Nephron (organoid): ENCODE measurements at regions not wholly inside any gene's neighbourhood (a gene's known extent, or its start where the extent isn't known, plus 50 kb on each side); places are given as distances from the start of the nearest gene placed in this dataset.

ENCODE experiments used
- H3K27ac Mint-ChIP-seq, 3 experiments: 2 replicates each; pipeline ENCODE4 v1.8.0; 2020; ENCODE audit warnings: mixed read lengths in 3 of 3, mild to moderate bottlenecking in 2 of 3, moderate library complexity in 1 of 3
- H3K27me3 Mint-ChIP-seq: 2 replicates; pipeline ENCODE4 v1.8.0; 2021; ENCODE audit warnings: low read depth, mild to moderate bottlenecking, moderate library complexity, mixed read lengths
- H3K36me3 Mint-ChIP-seq: 2 replicates; pipeline ENCODE4 v1.8.0; 2020; ENCODE audit warnings: low read depth, mixed read lengths
- H3K4me1 Mint-ChIP-seq: 2 replicates; pipeline ENCODE4 v1.8.0; 2020; ENCODE audit warnings: mixed read lengths
- H3K4me3 Mint-ChIP-seq, 3 experiments: 2 replicates each; pipeline ENCODE4 v1.8.0; 2020; ENCODE audit warnings: mild to moderate bottlenecking in 3 of 3, mixed read lengths in 3 of 3, moderate library complexity in 2 of 3
- H3K9me3 Mint-ChIP-seq: 2 replicates; pipeline ENCODE4 v1.8.0; 2020; ENCODE audit warnings: mixed read lengths
- TF ChIP-seq, protein P1 (sequence below), 3 experiments: fragments of 200-600 bp; sonication (generic); IDR thresholded peaks; one replicate each; pipeline ENCODE4 v1.5.0; 2021; ENCODE audit warnings: antibody characterized with exemption in 3 of 3; ENCODE audit not compliant: unreplicated experiment in 3 of 3

DNA sequence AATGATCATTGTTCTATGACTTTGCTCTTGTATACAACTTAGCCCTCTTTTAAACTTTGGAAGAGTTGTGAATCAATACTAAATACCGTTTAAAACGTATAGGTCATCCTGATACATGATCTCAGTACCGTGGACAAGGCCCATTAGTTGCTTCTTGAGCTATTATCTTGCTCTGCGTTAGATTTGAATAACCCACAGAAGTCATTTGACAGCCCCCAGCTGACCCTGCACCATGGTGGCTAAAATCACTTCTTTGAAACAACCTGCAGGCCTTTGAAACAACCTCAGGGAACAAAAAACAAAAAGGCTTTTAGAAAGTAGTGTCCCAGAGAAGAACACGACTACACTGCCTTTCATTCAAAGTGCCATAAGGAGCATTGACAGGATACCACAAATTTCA, 473.0 kb upstream of the ADGRL2 start:
- Mint-ChIP-seq H3K9me3 (no peaks in the 10 kb centered on the region), H3K4me3 (no peak overlapping the region), H3K36me3 (no peaks in the 10 kb centered on the region), H3K27ac (no peak overlapping the region), H3K4me1 (no peaks in the 10 kb centered on the region), H3K27me3 (peaks cover 4% of the 10 kb centered on the region)
- TF ChIP-seq, protein P1, sequence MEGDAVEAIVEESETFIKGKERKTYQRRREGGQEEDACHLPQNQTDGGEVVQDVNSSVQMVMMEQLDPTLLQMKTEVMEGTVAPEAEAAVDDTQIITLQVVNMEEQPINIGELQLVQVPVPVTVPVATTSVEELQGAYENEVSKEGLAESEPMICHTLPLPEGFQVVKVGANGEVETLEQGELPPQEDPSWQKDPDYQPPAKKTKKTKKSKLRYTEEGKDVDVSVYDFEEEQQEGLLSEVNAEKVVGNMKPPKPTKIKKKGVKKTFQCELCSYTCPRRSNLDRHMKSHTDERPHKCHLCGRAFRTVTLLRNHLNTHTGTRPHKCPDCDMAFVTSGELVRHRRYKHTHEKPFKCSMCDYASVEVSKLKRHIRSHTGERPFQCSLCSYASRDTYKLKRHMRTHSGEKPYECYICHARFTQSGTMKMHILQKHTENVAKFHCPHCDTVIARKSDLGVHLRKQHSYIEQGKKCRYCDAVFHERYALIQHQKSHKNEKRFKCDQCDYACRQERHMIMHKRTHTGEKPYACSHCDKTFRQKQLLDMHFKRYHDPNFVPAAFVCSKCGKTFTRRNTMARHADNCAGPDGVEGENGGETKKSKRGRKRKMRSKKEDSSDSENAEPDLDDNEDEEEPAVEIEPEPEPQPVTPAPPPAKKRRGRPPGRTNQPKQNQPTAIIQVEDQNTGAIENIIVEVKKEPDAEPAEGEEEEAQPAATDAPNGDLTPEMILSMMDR (IDR thresholded peaks at IDR 0.05; ENCODE audit: unreplicated experiment in 3 of 3), result no peak

DNA sequence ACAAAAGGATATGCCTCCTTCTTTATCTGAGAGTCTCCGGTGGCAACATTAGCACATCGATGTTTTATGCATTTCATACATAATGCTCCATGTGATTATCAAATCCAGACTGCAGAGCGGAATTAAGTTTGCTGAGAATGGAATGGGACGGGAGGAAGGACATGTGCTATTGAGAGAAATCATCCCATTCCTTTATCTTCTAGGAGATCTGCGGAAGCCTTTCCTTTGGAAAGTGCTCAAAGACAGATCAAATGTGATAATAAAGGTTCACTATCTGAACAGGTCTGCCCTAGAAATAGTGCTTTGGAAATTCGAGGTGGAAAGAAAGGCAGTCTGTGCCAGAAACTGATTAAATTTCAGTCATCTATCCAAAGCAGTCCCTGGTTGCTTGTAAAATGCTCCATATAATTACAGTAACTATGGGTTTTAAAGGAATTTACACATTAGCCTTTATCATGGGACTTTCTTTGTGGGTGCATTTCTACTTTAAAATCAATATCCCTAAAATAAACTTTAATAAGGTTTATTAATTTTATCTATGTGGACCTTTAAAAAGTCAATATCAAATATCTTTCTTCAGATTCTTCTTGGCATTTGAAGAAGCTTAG, 473.5 kb upstream of the ADGRL2 start:
- TF ChIP-seq, protein P1 (IDR thresholded peaks at IDR 0.05; ENCODE audit: unreplicated experiment in 3 of 3), result no peak
- peaks cover 4% of the 10 kb centered on the region for H3K27me3 Mint-ChIP-seq
- no peak overlapping the region for H3K4me3 Mint-ChIP-seq
- H3K27ac Mint-ChIP-seq, result no peak overlapping the region
- H3K36me3 Mint-ChIP-seq, result no peaks in the 10 kb centered on the region
- H3K4me1 Mint-ChIP-seq, result no peaks in the 10 kb centered on the region
- H3K9me3 Mint-ChIP-seq, result no peaks in the 10 kb centered on the region

DNA sequence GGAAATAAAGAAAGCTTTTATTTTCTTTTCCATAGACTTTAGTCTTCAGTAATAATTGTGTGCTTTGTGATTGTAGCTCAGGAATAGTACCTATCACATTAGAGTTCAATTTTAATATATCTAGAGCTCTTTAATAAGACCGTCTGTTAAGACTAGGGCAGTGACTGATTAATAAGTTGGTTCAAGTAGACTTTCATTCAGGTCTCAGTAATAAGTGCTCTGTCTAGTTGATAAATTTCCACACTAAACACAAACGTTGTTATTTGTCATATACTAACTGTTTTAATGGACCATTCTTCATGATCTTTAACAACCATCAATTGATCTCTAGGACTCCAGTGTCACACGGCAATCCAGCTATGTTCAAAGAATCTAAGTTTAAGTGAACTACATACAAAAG, 474.5 kb upstream of the ADGRL2 start:
- H3K27ac Mint-ChIP-seq, result no peak overlapping the region
- H3K4me1 Mint-ChIP-seq, result no peaks in the 10 kb centered on the region
- TF ChIP-seq, protein P1 (IDR thresholded peaks at IDR 0.05; ENCODE audit: unreplicated experiment in 3 of 3), result no peak
- no peak overlapping the region for H3K4me3 Mint-ChIP-seq
- no peaks in the 10 kb centered on the region for H3K36me3 Mint-ChIP-seq
- H3K27me3 Mint-ChIP-seq, result peaks cover 4% of the 10 kb centered on the region
- no peaks in the 10 kb centered on the region for H3K9me3 Mint-ChIP-seq

DNA sequence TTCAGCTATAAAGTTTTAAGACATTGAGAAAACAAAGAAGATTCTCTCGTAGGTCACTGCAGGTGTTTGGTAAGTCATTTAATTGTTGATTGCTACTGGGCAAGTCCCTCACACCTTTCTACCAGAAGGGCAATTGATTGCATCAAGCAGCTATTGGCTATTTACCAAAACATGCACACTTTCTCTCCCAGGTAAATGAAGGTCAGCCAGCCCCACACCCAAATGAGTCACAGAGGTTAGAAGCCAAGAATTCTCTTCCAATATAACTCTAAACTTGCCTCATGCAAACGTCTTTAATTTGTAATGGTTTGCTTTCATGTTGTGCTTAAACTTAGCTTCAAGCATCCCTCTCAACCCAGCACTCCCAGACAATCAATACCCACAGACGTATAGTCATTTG, 475.3 kb upstream of the ADGRL2 start:
- Mint-ChIP-seq H3K4me3 (no peak overlapping the region), H3K36me3 (no peaks in the 10 kb centered on the region), H3K9me3 (peaks cover under 1% of the 10 kb centered on the region), H3K27ac (no peak overlapping the region), H3K4me1 (no peaks in the 10 kb centered on the region), H3K27me3 (peaks cover 4% of the 10 kb centered on the region)
- TF ChIP-seq, protein P1 (IDR thresholded peaks at IDR 0.05; ENCODE audit: unreplicated experiment in 3 of 3), result no peak

DNA sequence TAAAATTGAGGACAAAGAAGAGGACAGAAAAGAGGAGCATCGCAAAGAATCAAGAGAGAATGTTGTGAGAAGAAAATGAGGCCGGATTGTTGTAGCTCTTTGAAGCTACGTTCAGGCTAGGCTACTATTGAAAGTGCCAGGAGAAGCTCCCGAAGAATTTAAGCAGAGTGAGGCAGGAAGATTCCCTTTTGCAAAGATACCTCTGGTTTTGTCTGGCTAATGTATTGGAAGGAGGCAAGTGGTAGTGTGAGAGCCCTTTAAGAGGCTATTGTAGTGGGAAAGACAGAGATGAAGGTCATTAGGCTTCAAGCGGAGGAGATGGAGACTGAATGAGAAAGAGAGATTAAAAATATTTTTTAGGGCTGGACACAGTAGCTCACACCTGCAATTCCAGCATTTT, 476.9 kb upstream of the ADGRL2 start:
- Mint-ChIP-seq H3K4me3 (no peak overlapping the region), H3K4me1 (no peaks in the 10 kb centered on the region), H3K27ac (no peak overlapping the region), H3K27me3 (peaks cover 4% of the 10 kb centered on the region), H3K9me3 (peaks cover 4% of the 10 kb centered on the region), H3K36me3 (no peaks in the 10 kb centered on the region)
- TF ChIP-seq, protein P1 (IDR thresholded peaks at IDR 0.05; ENCODE audit: unreplicated experiment in 3 of 3), result no peak

DNA sequence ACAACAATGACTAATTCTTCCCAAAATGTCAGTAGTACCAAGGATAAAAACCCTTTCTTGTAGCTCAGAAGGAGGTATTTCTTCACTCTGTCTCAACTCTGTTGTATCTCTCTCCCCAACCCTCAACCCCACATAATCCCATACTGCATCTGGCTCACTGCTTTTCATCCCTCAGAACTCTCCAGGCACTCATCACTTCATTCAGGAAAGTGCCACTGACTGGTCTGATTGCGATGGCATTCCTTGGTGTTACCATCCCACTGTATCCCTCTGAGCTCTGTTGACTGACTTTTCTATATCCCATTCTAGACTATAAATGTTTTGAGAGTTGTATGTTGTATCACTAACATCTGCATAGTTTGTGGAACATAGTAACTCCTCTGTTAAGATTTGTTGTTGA, 483.5 kb upstream of the ADGRL2 start:
- no peaks in the 10 kb centered on the region for H3K36me3 Mint-ChIP-seq
- TF ChIP-seq, protein P1 (IDR thresholded peaks at IDR 0.05; ENCODE audit: unreplicated experiment in 3 of 3), result no peak
- H3K9me3 Mint-ChIP-seq, result peaks cover 4% of the 10 kb centered on the region
- H3K27ac Mint-ChIP-seq, result no peak overlapping the region
- peaks cover 2% of the 10 kb centered on the region for H3K27me3 Mint-ChIP-seq
- H3K4me1 Mint-ChIP-seq, result peaks cover 10% of the 10 kb centered on the region
- H3K4me3 Mint-ChIP-seq, result no peak overlapping the region
